ENCODE measurements at regions not wholly inside any gene's neighbourhood (a gene's known extent, or its start where the extent isn't known, plus 50 kb on each side); places are given as distances from the start of the nearest gene placed in this dataset.
"Not testable (repeated sequence)": the region's sequence is repeated elsewhere in the genome, so short reads cannot be mapped to it uniquely, and the experiment has no call there.

- H3K4me3 ChIP-seq (ENCODE audit: low read length), result not testable (repeated sequence)
Observed at GRCh38 chr7:65572581-65572980, 198.9 kb downstream of the ZNF92 start.

- H3K4me3 ChIP-seq (ENCODE audit: low read length), result not testable (repeated sequence)
Observed at GRCh38 chr7:65576370-65576769, 202.7 kb downstream of the ZNF92 start.

GRCh38 chr7:65582518-65583119 lies 209.0 kb downstream of the ZNF92 start:
- H3K4me3 ChIP-seq (ENCODE audit: low read length), result not testable (repeated sequence)

- H3K4me3 ChIP-seq (ENCODE audit: low read length), result not testable (repeated sequence)
Observed at GRCh38 chr7:65602495-65602894, 228.8 kb downstream of the ZNF92 start.

- no peak for TF ChIP-seq ZNF274 (IDR thresholded peaks at IDR 0.05; ENCODE audit: low read depth, low read length)
- no peak overlapping the region for H3K4me3 ChIP-seq (ENCODE audit: low read length)
Observed at GRCh38 chr7:65609131-65609530, 235.5 kb downstream of the ZNF92 start.

- not testable (repeated sequence) for H3K4me3 ChIP-seq (ENCODE audit: low read length)
Observed at GRCh38 chr7:65613644-65614289, 240.1 kb downstream of the ZNF92 start.

- H3K4me3 ChIP-seq (ENCODE audit: low read length), result not testable (repeated sequence)
Observed at GRCh38 chr7:65616111-65616510, 242.5 kb downstream of the ZNF92 start.

- H3K4me3 ChIP-seq (ENCODE audit: low read length), result not testable (repeated sequence)
Observed at GRCh38 chr7:65620216-65620615, 246.6 kb downstream of the ZNF92 start.

GRCh38 chr7:65621580-65622201 lies 248.0 kb downstream of the ZNF92 start:
- H3K4me3 ChIP-seq (ENCODE audit: low read length), result not testable (repeated sequence)

GRCh38 chr7:65631236-65631635 lies 241.6 kb upstream of the VKORC1L1 start:
- not testable (repeated sequence) for H3K4me3 ChIP-seq (ENCODE audit: low read length)

GRCh38 chr7:65633587-65634404 lies 239.1 kb upstream of the VKORC1L1 start:
- H3K4me3 ChIP-seq (ENCODE audit: low read length), result not testable (repeated sequence)

- H3K4me3 ChIP-seq (ENCODE audit: low read length), result not testable (repeated sequence)
Observed at GRCh38 chr7:65638918-65639317, 234.0 kb upstream of the VKORC1L1 start.

GRCh38 chr7:65639717-65640116 lies 233.2 kb upstream of the VKORC1L1 start:
- H3K4me3 ChIP-seq (ENCODE audit: low read length), result not testable (repeated sequence)

- H3K4me3 ChIP-seq (ENCODE audit: low read length), result not testable (repeated sequence)
Observed at GRCh38 chr7:65643498-65643897, 229.4 kb upstream of the VKORC1L1 start.

- not testable (repeated sequence) for H3K4me3 ChIP-seq (ENCODE audit: low read length)
Observed at GRCh38 chr7:65647153-65647964, 225.5 kb upstream of the VKORC1L1 start.

GRCh38 chr7:65651174-65651573 lies 221.7 kb upstream of the VKORC1L1 start:
- H3K4me3 ChIP-seq (ENCODE audit: low read length), result not testable (repeated sequence)

- not testable (repeated sequence) for H3K4me3 ChIP-seq (ENCODE audit: low read length)
Observed at GRCh38 chr7:65651826-65652592, 220.9 kb upstream of the VKORC1L1 start.

GRCh38 chr7:65652669-65653068 lies 220.2 kb upstream of the VKORC1L1 start:
- not testable (repeated sequence) for H3K4me3 ChIP-seq (ENCODE audit: low read length)

- not testable (repeated sequence) for H3K4me3 ChIP-seq (ENCODE audit: low read length)
Observed at GRCh38 chr7:65656494-65657188, 216.2 kb upstream of the VKORC1L1 start.
